Amniotic epithelial cell (primary cell): ENCODE measurements at regions not wholly inside any gene's neighbourhood (a gene's known extent, or its start where the extent isn't known, plus 50 kb on each side); places are given as distances from the start of the nearest gene placed in this dataset.

Experiments
- DNase-seq: peaks from one replicate; pipeline ENCODE4 v3.0.0-alpha.2; 2010; ENCODE audit warnings: low read depth

GRCh38 chr3:101172516-101172915, 147.9 kb downstream of the IMPG2 start:
- DNase-seq, result no peak

- no peak for DNase-seq
Observed at GRCh38 chr3:101171681-101172191, 148.6 kb downstream of the IMPG2 start.

- DNase-seq, result no peak
Observed at GRCh38 chr3:101170806-101171558, 149.4 kb downstream of the IMPG2 start.

GRCh38 chr3:101170062-101170771, 150.2 kb downstream of the IMPG2 start:
- DNase-seq, result peak; percentile 34

GRCh38 chr3:101169516-101169915, 150.9 kb downstream of the IMPG2 start:
- DNase-seq, result no peak

- no peak for DNase-seq
Observed at GRCh38 chr3:101167376-101167775, 153.0 kb downstream of the IMPG2 start.

GRCh38 chr3:101166150-101166549, 154.2 kb downstream of the IMPG2 start:
- DNase-seq, result no peak

- no peak for DNase-seq
Observed at GRCh38 chr3:101163554-101163953, 156.8 kb downstream of the IMPG2 start.

GRCh38 chr3:101159478-101159877, 160.9 kb downstream of the IMPG2 start:
- no peak for DNase-seq

- DNase-seq, result peak; percentile 18
Observed at GRCh38 chr3:101158374-101158773, 162.0 kb downstream of the IMPG2 start.

- no peak for DNase-seq
Observed at GRCh38 chr3:101156787-101157345, 163.5 kb downstream of the IMPG2 start.

GRCh38 chr3:101155825-101156224, 162.6 kb upstream of the ABI3BP start:
- peak; percentile 74 for DNase-seq

- DNase-seq, result no peak
Observed at GRCh38 chr3:101154401-101154800, 161.2 kb upstream of the ABI3BP start.

GRCh38 chr3:101151286-101151913, 158.2 kb upstream of the ABI3BP start:
- peak; percentile 80 for DNase-seq

GRCh38 chr3:101150504-101150903, 157.3 kb upstream of the ABI3BP start:
- DNase-seq, result no peak

GRCh38 chr3:101149707-101150106, 156.5 kb upstream of the ABI3BP start:
- no peak for DNase-seq

GRCh38 chr3:101149251-101149650, 156.0 kb upstream of the ABI3BP start:
- DNase-seq, result no peak

GRCh38 chr3:101148001-101148400, 154.8 kb upstream of the ABI3BP start:
- no peak for DNase-seq

- no peak for DNase-seq
Observed at GRCh38 chr3:101146946-101147345, 153.7 kb upstream of the ABI3BP start.

GRCh38 chr3:101144105-101144504, 150.9 kb upstream of the ABI3BP start:
- DNase-seq, result no peak

GRCh38 chr3:101143012-101143411, 149.8 kb upstream of the ABI3BP start:
- DNase-seq, result no peak

- DNase-seq, result no peak
Observed at GRCh38 chr3:101142160-101142559, 148.9 kb upstream of the ABI3BP start.

GRCh38 chr3:101141135-101141534, 147.9 kb upstream of the ABI3BP start:
- no peak for DNase-seq
